DND-41 (cell line): ENCODE measurements at regions not wholly inside any gene's neighbourhood (a gene's known extent, or its start where the extent isn't known, plus 50 kb on each side); places are given as distances from the start of the nearest gene placed in this dataset.

Experiments
- ATAC-seq: fragments of 200-7000 bp; cut with Tn5 transposase; 3 replicates; pipeline ENCODE4 v1.9.1; 2021; ENCODE audit warnings: low read depth; ENCODE audit not compliant: insufficient read depth
- DNase-seq: peaks from one replicate; pipeline ENCODE4 v3.0.0-alpha.2; 2020
- H2AFZ ChIP-seq: 2 replicates; pipeline ENCODE4 v1.6.0; 2012; ENCODE audit warnings: low read depth, low read length
- H3K27ac ChIP-seq: 2 replicates; pipeline ENCODE4 v1.5.1; 2012; ENCODE audit warnings: low read length, inconsistent platforms
- H3K27me3 ChIP-seq: fragments of 200-600 bp; sonication (generic); 2 replicates; pipeline ENCODE4 v1.6.0; 2012; ENCODE audit warnings: low read length, mild to moderate bottlenecking, inconsistent platforms; ENCODE audit not compliant: insufficient read depth, poor library complexity
- H3K36me3 ChIP-seq: 2 replicates; pipeline ENCODE4 v1.5.1; 2012; ENCODE audit warnings: low read length, inconsistent platforms; ENCODE audit not compliant: insufficient read depth
- H3K4me1 ChIP-seq: 2 replicates; pipeline ENCODE4 v1.5.1; 2012; ENCODE audit warnings: mild to moderate bottlenecking, low read length; ENCODE audit not compliant: insufficient read depth
- H3K4me2 ChIP-seq: 2 replicates; pipeline ENCODE4 v1.6.0; 2012; ENCODE audit warnings: mild to moderate bottlenecking, moderate library complexity, low read length, inconsistent platforms; ENCODE audit not compliant: insufficient read depth
- H3K4me3 ChIP-seq, 2 experiments: fragments of 200-600 bp in 1 of 2; shearing (Covaris generic) in 1 of 2; 2 replicates each; pipeline ENCODE4 v1.5.1; 2012 to 2016; ENCODE audit warnings: inconsistent platforms in 2 of 2, low read length in 2 of 2, mild to moderate bottlenecking in 2 of 2, low read depth in 1 of 2, moderate library complexity in 1 of 2
- H3K79me2 ChIP-seq: 2 replicates; pipeline ENCODE4 v1.6.0; 2012; ENCODE audit warnings: low read length, inconsistent platforms; ENCODE audit not compliant: insufficient read depth
- H3K9ac ChIP-seq: 2 replicates; pipeline ENCODE4 v1.6.0; 2012; ENCODE audit warnings: low read depth, mild to moderate bottlenecking, inconsistent platforms, low read length, moderate library complexity
- H3K9me3 ChIP-seq: 2 replicates; pipeline ENCODE4 v1.5.1; 2012; ENCODE audit warnings: low read length, moderate library complexity, mild to moderate bottlenecking, inconsistent platforms; ENCODE audit not compliant: insufficient read depth, severe bottlenecking
- H4K20me1 ChIP-seq: 2 replicates; pipeline ENCODE4 v1.6.0; 2012; ENCODE audit warnings: low read length; ENCODE audit not compliant: insufficient read depth
- EZH2 ChIP-seq: IDR thresholded peaks from 3 replicates; pipeline ENCODE4 v1.6.1; 2012; ENCODE audit warnings: borderline replicate concordance, low read depth, mild to moderate bottlenecking, moderate library complexity, low read length, inconsistent platforms; ENCODE audit not compliant: severe bottlenecking
- TF ChIP-seq, protein P1 (sequence below): IDR thresholded peaks from 2 replicates; pipeline ENCODE4 v1.5.1; 2012; ENCODE audit warnings: borderline replicate concordance, low read length, moderate library complexity, mild to moderate bottlenecking; ENCODE audit not compliant: poor library complexity, severe bottlenecking; ENCODE audit errors: extremely low read depth

DNA sequence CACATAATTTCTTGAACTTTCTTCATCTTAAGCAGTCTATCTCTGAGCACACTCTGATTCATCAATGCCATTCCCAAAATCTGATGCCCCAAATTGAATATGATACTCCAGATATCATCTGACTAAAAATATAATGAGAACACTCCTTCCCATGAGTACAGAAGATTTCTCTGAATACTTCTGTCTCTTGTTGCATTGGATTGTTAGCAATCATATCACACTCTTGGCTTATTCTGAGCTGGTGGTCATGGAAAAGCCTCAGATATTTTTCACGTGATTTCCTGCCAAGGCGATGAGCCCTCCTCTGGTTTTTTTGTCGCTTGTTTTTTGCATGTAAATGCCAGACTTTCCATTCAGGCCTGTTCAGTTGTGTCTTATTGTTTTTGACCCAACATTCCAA lies 87.2 kb downstream of the NOG start:
- Histone ChIP-seq H3K79me2 (no peaks in the 10 kb centered on the region), H4K20me1 (peaks cover 5% of the 10 kb centered on the region; the same call in 1 of the 2 replicates), H3K4me3 (no peak overlapping the region), H3K4me1 (peaks cover 77% of the 10 kb centered on the region), H3K4me2 (no peak overlapping the region), H3K9ac (no peak overlapping the region), H3K36me3 (no peaks in the 10 kb centered on the region), H3K27ac (peak overlapping the region; percentile 74; the same call in 1 of the 2 replicates), H3K9me3 (no peaks in the 10 kb centered on the region), H2AFZ (no peak overlapping the region), H3K27me3 (peaks cover 19% of the 10 kb centered on the region)
- DNase-seq (no peak), ATAC-seq (no peak)
- TF ChIP-seq EZH2 = no peak
- TF ChIP-seq, protein P1, sequence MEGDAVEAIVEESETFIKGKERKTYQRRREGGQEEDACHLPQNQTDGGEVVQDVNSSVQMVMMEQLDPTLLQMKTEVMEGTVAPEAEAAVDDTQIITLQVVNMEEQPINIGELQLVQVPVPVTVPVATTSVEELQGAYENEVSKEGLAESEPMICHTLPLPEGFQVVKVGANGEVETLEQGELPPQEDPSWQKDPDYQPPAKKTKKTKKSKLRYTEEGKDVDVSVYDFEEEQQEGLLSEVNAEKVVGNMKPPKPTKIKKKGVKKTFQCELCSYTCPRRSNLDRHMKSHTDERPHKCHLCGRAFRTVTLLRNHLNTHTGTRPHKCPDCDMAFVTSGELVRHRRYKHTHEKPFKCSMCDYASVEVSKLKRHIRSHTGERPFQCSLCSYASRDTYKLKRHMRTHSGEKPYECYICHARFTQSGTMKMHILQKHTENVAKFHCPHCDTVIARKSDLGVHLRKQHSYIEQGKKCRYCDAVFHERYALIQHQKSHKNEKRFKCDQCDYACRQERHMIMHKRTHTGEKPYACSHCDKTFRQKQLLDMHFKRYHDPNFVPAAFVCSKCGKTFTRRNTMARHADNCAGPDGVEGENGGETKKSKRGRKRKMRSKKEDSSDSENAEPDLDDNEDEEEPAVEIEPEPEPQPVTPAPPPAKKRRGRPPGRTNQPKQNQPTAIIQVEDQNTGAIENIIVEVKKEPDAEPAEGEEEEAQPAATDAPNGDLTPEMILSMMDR = no peak

DNA sequence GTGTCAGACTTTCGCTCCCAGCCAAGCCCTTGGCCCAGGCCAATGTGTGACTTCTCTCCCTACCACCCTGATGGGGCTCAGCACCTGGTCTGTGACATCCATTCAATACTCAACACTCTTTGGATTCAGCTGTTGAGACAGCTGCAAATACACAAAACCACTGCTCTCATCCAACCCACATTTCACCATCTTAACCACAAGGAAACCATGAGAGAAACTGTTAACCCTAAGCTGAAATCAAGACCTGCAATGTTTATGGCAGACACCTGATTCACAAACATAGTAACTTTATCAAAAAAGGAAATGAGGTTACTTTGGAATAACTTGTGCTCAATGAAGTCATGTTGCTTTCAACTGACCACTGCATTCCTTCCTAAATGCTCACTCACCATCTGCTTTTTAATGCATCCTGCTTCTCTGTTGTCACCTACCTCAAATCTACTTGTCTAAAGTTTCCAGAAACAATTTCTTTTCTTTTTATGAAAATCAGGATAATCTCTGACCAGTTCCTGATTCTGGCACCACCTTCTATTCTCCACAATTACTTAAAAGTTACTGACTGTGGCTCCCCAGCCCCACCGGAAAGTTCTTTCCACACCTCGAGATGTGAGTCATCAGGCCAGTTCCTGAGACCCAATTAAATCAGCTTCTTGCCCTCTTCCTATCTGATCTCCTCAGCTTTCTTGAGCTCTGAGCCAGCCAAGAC lies 88.2 kb downstream of the NOG start:
- peak overlapping the region; percentile 74 for H3K27ac ChIP-seq
- peak; percentile 82 for DNase-seq
- peaks cover 17% of the 10 kb centered on the region for H3K27me3 ChIP-seq
- H3K4me2 ChIP-seq = peak overlapping the region; percentile 30
- TF ChIP-seq, protein P1 = no peak
- no peak for TF ChIP-seq EZH2
- peaks cover 67% of the 10 kb centered on the region for H3K4me1 ChIP-seq
- peak overlapping the region; percentile 7; the same call in 1 of the 2 replicates for H3K9ac ChIP-seq
- no peak overlapping the region for H3K4me3 ChIP-seq
- no peaks in the 10 kb centered on the region for H3K79me2 ChIP-seq
- no peaks in the 10 kb centered on the region for H3K36me3 ChIP-seq
- H2AFZ ChIP-seq = no peak overlapping the region
- H4K20me1 ChIP-seq = peaks cover 4% of the 10 kb centered on the region; the same call in 1 of the 2 replicates
- H3K9me3 ChIP-seq = no peaks in the 10 kb centered on the region
- peak; percentile 94 for ATAC-seq

DNA sequence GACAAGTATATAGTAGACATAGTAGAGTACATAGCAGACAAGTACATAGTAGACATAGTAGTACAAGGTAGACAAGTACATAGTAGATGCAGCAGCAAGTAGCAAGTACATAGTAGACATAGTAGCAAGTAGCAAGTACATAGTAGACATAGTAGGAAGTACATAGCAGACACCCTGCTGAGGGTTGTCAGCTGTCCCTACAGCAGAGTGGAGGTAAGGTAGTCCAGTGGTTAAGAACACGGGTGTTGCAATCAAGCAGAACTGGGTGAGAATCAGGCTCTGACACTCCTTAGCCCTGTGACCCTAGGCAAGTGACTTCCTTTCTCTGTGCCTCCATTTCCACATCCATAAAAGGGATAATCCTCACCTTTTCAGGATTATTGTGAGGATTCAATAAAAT lies 94.7 kb downstream of the NOG start:
- H3K4me1 ChIP-seq = peaks cover 8% of the 10 kb centered on the region
- ATAC-seq (no peak; the same call in 2 of the 3 replicates), DNase-seq (no peak)
- H3K36me3 ChIP-seq = no peaks in the 10 kb centered on the region
- H3K27ac ChIP-seq = no peak overlapping the region
- H2AFZ ChIP-seq = no peak overlapping the region
- no peaks in the 10 kb centered on the region for H3K9me3 ChIP-seq
- no peak for TF ChIP-seq EZH2
- TF ChIP-seq, protein P1 = no peak
- no peaks in the 10 kb centered on the region for H4K20me1 ChIP-seq
- H3K9ac ChIP-seq = no peak overlapping the region
- no peaks in the 10 kb centered on the region for H3K79me2 ChIP-seq
- H3K4me2 ChIP-seq = no peak overlapping the region
- H3K4me3 ChIP-seq = no peak overlapping the region
- peaks cover 3% of the 10 kb centered on the region for H3K27me3 ChIP-seq
